CD4-positive, alpha-beta T cell treated with Interleukin-10 for 1 hour (primary cell): ENCODE measurements at regions not wholly inside any gene's neighbourhood (a gene's known extent, or its start where the extent isn't known, plus 50 kb on each side); places are given as distances from the start of the nearest gene placed in this dataset.

Experiments
- DNase-seq: peaks from one replicate; pipeline ENCODE4 v3.0.0-alpha.2; 2020

DNA sequence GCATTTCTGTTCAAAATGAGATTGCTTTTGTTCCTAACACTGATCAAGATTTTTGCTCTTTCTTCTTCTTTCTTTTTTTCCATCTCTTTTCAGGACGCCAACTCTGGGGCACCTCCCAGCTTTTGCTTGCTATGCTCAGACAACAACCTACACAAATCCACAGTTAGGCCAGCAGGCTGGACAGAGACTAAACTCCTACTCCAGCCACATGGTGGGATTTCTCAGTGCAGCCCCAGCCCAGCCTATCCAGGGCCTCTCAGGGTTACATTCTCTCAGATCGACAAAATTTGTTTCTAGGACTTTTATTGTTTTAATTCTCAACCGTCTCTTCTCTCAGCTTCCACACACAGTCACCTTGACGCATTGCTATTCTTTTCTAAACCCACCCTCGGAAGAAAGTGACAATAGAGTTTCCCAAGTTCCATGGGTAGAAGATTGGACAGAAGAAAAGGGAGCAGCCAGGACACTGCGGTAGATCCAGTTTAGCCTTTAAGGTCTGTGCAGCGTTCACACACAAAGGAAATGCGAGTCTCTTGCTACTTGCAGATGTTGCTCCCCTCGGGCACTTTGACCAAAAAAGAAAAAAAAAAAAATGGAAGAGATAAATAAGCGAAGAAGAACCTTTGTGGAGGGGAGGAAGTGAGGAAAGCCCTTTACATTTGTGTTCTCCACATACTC, 588.6 kb upstream of the GRAMD2B start:
- no peak for DNase-seq

DNA sequence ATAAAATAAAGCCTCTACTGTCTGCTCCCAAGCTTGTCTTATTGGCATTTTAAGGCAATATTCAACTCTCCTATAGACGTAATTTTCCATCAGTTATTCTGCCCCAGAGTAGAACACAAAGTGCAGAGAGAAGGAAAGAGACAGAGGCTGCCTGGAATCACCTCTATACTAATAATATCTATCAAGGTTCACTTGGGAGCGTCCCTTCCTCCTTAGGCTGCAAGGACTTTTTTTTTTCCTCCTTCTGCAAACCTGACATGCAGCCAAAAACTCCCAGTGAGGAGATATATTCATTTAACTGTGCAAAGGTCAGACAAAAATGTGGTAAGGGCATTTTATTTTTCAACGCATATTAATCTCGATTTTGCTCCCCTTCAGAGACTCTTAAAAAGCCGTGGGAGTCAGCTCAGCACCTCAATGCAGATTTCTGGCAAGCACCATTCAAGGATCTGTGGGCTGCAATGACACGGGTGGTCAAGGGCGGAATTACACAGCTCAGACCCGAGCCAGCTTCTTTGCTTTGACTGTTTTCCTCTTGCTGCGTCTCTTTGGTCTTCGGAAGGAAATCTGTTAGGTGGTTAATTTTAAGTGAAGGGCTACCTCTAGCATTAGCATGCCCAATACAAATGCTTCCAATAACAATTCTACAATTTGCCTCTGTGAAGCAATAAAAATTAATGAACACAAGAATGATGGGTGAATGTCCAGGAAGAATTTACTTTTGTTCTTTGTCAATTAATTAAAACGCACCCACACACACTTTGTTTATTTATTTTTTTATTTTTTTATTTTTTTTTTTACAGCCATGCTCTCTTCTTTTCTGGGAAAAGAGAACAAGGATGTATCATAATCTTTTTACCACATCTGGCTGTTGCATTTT, 587.7 kb upstream of the GRAMD2B start:
- DNase-seq = no peak

DNA sequence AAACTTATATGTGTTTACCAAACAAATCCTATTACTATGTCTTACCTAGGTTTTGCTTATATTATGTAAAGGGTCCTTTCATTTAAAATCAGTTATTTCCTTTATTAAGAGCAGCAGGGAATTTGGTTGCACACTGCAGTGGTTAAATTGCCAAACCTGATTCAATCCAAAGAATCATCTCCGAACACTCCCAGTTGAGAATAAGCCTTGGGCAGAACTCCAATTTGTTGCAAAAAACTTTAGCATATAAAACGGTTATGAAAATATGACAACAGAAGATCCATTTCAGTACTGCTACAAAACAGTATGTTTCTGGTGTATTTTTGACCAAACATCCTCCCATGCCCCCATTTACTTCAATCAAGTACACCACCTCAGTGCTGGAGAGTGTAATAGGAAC, 587.0 kb upstream of the GRAMD2B start:
- no peak for DNase-seq

DNA sequence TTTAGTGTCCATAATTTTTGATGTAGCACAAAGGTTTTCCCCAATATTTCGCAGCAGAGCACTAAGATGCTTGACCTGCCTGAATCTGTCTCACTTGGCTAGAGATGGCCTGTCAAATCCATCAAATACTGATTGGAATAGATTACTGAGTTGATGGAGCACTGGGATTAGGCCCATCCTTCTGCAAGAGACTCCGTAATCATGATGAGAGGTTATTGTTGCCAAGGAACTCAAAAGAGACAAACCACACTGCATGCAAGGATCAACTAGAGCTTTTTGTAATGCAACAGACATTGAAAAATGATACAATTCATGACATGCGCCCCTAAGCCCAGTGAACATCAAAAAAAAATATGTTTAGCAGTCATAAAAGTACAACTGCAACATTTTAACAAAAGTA, 585.3 kb upstream of the GRAMD2B start:
- no peak for DNase-seq

DNA sequence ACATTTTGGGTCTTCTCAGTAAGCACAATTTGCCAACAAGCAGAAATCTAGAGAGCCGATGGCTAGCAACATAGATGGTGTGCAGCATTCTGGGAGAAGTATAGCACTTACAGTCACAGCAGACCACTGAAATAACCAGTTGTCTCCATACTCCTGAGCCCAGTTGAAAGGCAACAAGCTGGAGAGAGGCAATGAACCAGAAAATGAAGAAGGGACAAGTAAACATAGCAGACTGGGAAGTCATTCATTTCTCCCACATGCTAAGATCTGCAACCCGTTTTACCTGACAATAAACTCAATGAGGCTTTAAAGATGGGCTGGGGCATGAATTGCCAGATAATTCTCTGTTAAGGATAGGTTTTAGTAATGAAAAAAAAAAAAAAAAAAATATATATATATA, 575.6 kb upstream of the GRAMD2B start:
- no peak for DNase-seq

DNA sequence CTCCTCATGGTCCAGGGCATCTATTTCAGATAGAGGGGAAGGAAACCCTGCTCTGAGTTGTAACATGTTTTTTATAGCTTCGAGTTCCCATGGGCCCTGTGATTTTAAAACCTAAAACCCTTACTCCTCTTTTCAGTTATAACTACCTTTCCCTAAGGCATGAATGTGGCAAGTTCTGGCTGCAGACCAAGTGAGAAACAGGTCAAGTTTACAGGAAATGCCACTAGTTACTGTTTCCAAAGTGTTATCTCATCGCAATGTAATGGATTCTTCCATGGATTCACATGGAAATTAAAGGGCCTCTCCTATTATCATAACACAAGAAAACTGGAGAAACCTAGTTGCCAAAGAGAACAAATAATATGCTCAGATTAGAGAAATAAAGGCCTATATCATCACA, 574.5 kb upstream of the GRAMD2B start:
- DNase-seq = no peak

DNA sequence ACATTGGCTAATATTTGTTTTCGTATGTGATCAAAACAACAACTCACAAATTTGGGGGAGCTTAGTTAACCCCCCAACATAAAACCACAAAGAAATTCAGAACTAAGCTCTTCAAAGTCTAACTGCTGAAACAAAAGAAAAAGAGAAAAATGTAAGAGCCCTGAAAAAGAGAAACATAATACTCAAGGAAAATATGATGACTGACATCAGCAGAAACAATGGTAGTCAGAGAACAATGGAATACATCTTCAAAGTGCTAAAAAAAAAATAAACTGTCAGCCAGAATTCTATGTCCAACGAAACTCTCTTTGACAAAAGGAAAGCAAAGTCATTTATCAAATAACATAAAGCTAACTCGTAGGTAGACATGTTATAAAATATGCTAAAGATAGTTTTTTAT, 566.3 kb upstream of the GRAMD2B start:
- no peak for DNase-seq

DNA sequence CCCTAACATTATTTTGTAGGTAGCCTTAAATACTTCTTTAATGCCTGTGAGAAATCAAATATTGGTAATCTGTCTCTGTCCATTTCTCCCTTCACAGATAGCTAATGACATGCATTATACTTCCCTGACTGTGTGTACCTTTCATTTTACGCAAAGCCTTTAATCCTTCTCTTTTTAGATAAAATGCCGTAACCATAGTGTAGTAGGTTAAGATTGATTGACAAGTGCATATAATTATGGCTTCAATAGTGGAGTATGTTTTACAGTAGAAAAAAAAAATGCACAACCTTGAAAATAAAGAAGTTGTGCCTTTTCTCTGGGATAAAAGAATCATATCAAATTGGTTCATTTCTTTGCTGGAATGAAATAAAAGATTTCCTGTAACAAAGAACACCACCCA, 559.6 kb upstream of the GRAMD2B start:
- no peak for DNase-seq

DNA sequence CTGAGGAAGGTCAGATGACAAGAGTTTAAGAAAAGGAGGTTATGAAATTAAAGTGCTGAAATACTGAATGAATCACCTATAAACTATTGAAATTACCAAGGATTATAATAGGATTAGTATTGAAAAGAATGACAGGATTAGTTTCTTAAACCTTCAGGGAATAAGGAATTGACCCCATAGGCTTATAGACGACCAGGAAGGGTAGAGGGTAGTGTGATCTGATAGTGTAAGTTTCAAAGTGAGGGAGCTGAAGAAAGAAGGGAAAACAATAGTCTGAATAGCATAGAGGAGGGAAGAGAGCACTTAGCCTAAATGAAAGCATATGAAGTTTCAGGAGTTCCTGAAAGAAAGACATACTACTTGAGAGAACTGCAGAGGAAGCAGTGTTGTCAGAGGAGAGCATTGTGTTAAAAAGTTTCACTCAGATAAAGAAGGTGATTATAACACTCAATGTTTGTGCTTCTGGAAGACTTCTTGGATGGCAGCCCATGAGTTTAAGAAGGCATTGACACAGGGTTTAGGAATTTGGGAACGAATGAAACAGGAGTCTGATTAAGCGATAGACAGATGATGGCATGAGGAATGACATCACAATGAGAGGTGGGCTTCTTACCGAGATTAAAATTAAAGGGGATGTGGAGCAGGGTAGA, 557.9 kb upstream of the GRAMD2B start:
- no peak for DNase-seq

DNA sequence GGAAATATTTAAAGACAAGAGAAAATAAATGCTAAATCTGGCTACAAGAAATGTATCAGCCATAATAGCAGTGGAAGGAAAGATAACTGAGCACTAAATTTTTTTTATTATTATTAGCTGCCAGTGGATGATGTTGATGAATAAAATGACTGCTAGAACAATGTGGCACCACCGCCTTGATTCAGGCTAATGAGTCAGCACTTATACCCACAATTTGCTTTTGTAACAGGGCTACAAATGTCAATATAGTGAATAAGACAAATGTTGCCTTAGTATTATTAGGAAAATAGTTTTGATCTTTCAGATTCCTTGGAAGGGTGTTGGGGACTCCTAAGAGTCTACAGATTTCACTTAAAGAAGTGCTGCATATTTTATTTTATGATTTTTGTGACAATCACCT, 555.2 kb upstream of the GRAMD2B start:
- no peak for DNase-seq

DNA sequence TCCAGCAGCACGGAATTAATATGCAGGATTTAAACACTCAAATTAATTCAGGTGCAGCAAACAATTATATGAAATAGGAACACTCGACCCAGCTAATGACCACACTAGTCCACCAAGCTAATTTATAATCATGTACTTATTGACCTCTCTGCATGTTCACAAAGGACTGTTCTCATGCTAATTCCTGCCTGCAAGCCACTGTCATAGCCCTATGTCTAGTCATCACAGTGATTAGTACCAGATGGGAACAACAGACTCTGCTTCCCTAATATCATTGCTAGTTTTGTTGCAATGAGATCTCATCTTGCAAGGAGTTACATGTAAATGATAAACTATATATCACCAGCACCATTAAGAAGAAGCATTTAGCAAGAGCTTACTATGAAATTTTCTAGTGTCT, 553.0 kb upstream of the GRAMD2B start:
- DNase-seq = no peak

DNA sequence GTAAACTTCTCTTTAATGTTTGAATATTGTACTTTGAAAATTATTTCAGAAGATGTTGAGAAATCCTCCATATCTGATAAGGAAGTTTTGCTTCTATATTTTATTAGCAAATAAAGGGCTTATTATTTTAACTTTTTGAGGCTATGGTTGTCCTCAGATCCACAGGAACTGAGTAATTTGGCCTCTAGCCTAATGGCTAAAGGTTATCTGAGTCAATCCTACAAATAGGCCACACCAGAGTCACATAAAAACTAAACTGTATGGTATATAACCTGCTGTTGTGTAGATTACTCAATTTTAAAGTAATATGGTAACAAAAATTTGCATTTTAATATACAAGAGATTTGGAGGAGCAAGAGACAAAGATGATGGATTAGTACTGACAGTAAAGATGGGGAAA, 549.2 kb upstream of the GRAMD2B start:
- no peak for DNase-seq

DNA sequence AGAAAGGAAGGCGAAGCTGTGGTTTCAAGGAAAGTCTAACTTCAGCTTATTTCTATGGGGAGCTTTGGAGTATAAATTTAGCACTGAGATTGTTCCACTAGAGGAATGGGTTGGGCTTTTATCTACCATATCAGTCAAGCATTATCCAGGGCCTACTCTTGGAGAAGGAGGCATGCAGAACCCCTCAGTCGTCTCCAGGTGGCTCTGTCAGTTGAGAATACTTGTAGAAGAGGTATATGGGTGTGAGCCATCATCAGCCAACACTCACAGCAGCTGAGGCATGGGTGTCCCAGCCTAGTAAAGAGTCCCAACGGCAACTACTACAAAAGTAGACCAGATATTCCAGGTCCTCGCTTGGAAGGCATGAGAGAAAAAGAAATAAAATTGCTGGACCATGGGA, 548.5 kb upstream of the GRAMD2B start:
- DNase-seq = no peak

DNA sequence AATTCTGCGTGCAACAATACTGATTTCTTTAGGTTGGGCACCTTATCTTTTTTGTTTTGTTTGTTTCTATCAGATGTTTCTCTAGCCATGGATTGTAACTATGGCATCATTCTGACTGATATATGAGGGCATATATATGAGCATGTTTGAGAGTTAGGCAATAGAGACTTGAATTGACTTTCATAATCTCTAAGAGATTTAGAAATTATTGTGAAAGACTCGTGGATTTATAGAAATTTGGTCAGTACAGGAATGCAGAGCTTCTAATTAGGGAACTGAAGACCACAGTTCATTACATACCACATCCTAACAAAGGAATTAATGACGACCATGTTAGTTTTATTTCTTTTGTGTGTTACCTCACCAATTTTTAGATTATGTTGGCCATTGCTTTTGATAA, 546.0 kb upstream of the GRAMD2B start:
- DNase-seq = no peak

DNA sequence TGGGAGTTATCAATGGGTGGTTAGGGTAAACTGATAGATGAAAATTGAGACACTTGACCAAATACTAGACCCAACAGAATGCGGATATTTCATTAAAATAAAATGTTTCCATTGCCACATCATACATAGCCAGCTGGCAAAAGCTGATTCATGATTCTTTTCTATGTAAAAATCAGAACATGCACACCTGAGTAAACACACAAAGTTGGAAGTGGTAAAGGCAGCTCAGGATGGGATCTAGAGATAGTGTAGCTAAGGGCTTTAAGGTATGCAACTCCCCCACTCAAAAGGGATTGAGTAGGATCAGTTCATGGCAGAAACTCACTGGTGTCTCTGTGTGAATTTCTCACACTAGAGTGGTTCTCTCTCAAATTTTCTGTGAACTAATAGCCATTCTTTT, 541.1 kb upstream of the GRAMD2B start:
- no peak for DNase-seq

DNA sequence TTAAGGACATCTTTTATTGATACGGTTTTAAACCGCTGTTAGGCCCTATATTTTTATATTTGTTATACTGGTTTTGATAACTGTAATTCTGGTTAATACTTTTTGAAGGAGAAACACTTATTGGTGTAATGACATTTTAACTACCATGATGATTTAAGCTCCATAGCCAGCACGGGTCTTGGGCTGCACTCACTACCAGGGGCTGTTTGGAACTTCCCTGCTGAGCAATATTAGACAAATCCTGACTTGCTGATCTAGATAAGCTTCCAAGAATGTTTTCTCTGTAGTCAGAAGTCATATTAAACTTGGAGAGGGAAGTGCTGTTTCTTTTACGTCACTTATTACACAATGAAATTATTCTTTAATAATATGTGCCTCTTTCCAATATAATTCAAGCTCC, 540.0 kb upstream of the GRAMD2B start:
- DNase-seq = no peak

DNA sequence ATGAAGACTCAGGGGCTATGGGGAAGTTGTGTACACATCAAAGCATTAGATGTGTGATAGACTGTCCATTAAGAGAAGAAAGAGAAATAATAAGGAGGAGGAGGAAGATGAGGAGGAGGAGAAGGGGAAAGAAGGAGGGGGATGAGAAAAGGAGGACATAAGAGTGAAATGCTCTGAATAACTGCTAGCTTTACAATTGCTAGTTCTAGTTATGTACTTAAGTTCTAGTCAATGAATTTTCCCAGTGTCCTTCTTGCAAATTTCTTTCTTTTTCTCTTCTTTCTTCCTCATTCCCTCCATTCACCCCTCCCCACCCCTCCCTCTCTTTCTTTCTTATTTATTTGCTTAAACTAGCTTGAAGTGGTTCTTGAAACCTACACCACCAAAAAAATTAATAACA, 534.9 kb upstream of the GRAMD2B start:
- no peak for DNase-seq

DNA sequence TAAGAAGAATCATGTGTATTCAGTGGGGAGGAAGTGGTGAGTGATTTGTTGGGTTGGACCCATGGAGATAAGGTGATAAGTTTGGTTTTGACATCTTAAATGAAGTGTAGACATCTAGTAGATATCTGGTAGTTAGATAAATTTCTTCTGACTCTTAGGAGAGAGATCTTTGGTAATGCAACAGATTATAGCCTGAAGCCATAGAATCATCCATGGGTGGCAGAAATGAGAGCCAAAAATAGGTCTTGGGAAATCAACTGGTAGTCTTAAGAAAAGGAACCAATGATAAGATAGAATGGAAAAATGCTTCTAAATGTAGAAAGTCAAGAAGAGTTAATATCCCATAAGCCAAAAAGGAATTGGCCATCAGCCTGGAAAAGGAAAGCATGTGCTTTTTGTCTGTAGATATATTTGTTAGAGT, 532.7 kb upstream of the GRAMD2B start:
- no peak for DNase-seq

DNA sequence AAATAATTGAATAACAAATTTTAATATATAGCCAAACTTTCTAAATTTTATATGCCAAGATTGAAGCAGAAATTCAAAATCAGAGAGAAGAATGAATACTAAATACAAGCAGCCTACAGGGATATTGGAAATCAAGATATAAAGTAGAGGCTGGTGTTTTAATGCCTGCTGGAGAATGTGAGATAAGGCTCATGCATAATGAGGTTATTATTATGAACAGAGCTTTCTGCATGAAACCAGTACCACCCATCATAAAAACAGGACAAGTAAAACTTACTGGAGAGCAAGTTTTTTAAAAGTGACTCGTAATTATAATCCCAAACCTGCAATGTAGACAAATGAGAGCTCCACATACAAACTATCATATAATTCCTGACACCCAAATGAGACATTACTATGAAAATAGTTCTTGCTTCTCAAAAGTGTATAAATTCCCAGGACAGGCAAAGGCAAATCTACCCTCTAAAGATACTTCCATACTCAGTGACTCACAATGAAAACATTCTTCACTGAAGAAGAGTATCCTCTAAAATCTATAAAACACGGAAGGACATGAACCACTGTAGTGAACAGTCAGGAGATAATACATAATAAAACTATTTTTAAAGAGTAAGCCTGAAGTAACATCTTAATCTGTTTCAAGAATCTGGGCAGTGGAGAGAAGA, 532.0 kb upstream of the GRAMD2B start:
- no peak for DNase-seq

DNA sequence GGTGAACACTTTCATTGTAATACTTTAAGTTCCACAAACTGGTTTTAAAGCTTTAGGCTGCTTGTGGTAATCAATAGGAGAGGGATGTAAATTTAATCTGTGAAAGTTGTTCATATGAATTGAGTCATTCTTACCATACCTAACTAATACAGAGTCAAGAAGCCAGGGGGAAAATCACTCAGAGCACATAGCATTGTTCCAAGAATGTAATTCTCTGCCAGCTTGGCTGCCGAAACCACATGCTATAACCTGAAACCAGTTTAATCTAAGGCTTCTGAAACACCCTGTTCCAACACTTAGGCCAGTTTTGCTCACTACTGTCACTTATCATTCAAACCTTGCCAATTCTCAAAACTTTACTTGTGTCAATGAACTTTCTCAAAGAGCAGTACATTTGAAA, 528.8 kb upstream of the GRAMD2B start:
- no peak for DNase-seq

DNA sequence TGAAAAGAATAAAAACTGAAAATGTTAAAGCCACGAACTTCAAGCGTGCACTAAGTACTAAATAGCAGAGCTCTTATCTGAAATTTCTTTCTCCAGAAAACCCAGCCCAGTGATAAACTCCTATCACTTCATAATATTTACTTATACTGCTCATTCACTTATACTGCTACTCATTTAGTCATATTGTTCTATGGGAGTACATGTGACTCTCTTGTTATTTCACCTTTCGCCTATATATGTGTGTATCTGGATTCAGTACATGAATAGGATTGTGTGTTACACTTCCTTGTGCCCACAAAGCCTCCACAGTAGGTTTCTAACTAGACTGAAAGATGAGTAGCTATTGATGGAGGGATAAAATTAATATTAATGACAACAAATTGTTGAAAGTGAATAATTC, 526.8 kb upstream of the GRAMD2B start:
- DNase-seq = no peak

DNA sequence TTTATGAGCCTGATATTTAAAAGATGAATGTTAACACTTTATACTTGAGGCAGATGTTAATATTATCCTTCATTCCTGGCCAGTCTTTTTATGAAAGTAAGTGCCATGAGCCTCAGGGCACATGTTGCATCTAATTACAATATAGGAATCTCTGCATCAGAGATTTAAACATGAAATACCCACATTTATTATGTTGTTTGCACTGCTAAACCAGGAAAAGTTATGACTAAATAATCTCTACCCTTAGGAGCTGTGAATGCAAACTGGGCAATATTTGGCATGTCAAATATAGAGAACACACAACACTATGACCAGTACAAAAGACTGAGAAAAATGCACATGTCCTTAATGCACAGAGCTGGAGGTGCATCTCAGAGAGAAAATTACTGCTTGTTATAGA, 526.1 kb upstream of the GRAMD2B start:
- no peak for DNase-seq

DNA sequence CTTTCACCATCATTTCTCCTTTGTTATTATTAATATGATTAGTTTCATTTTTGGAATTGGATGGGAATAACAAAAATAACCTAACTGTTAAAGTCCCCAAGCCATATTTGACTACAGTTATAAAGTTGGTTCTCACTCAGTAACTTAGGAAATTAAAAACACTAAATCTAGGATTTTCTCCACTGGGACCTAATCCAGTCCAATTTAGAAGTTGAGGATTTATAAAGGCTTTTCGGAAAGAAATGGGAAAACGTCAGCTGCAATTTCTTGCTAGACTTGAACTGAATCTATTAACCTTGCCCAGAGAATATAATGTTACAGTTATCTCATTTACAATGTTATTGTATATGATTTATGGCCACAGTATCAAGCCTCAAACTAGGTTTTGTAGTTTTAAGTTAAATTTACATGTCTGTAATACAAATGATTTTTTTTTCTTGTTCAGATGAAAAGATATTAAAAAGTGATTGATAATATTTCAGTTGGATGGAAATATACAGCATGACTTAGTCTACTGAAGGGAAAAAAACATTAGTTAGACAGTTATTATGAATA, 524.3 kb upstream of the GRAMD2B start:
- no peak for DNase-seq
